A549 (cell line): ENCODE measurements at regions not wholly inside any gene's neighbourhood (a gene's known extent, or its start where the extent isn't known, plus 50 kb on each side); places are given as distances from the start of the nearest gene placed in this dataset.

Source experiments
- ATAC-seq, 2 experiments: fragments of 200-7000 bp in 1 of 2; fragments of >200 bp in 1 of 2; cut with Nextera tagmentation in 1 of 2; cut with Tn5 transposase in 1 of 2; 3 replicates each; pipeline versions ENCODE4 v1.8.0 to v1.9.1; 2018 to 2020; ENCODE audit warnings: mild to moderate bottlenecking in 1 of 2, moderate library complexity in 1 of 2
- CTCF ChIA-PET: fragments of 300-600 bp; sonication (Branson Sonifier 250); formaldehyde crosslinking; extraction: SDS; loops from one replicate; lab custom pipeline; 2021; ENCODE audit warnings: antibody characterized with exemption, inconsistent platforms; lab: Yijun Ruan, JAX
- POLR2A ChIA-PET: fragments of 350-600 bp; formaldehyde crosslinking; extraction: SDS; loops from one replicate; lab custom pipeline; 2021; ENCODE audit warnings: antibody characterized with exemption, inconsistent platforms; lab: Yijun Ruan, JAX
- DNase-seq, 2 experiments: peaks; one replicate each; pipeline versions ENCODE4 v3.0.0 to v3.0.0-alpha.2; 2011 to 2016; ENCODE audit warnings: low read depth in 1 of 2, low spot score in 1 of 2
- FAIRE-seq: peaks from 2 replicates; lab custom pipeline; 2011; peaks lifted over from hg19 to GRCh38; lab: Jason Lieb, UNC
- H3K27ac ChIP-seq, 2 experiments: fragments of >200 bp; sonication (Bioruptor Twin); formaldehyde crosslinking; 3 replicates each; pipeline ENCODE4 v1.5.1; 2016 to 2017
- H3K4me1 ChIP-seq: fragments of >200 bp; sonication (Bioruptor Twin); formaldehyde crosslinking; 3 replicates; pipeline ENCODE4 v1.6.1; 2016
- H3K4me2 ChIP-seq: fragments of >200 bp; sonication (Bioruptor Twin); formaldehyde crosslinking; 3 replicates; pipeline ENCODE4 v1.6.1; 2016
- H3K4me3 ChIP-seq: fragments of >200 bp; sonication (Bioruptor Twin); formaldehyde crosslinking; 3 replicates; pipeline ENCODE4 v1.5.1; 2016
- H3K9me3 ChIP-seq: fragments of >200 bp; sonication (Bioruptor Twin); formaldehyde crosslinking; 3 replicates; pipeline ENCODE4 v1.6.1; 2016
- CBX2 ChIP-seq: fragments of 200-600 bp; sonication (generic); IDR thresholded peaks from 2 replicates; pipeline ENCODE4 v1.6.1; 2016; ENCODE audit warnings: low read depth, mild to moderate bottlenecking, borderline replicate concordance
- EHF ChIP-seq: fragments of 250-450 bp; sonication (Bioruptor Pico); IDR thresholded peaks from 2 replicates; pipeline ENCODE4 v1.5.0; 2020; ENCODE audit warnings: mild to moderate bottlenecking
- ESRRA ChIP-seq: fragments of 150-350 bp; IDR thresholded peaks from 2 replicates; pipeline ENCODE4 v1.6.1; 2014; ENCODE audit warnings: mild to moderate bottlenecking, low read length, borderline replicate concordance
- FOSB ChIP-seq: fragments of 250-450 bp; sonication (Bioruptor Pico); IDR thresholded peaks from 2 replicates; pipeline ENCODE4 v1.5.0; 2020; ENCODE audit warnings: mild to moderate bottlenecking, moderate library complexity
- FOSL2 ChIP-seq, 2 experiments: fragments of 450-650 bp in 1 of 2; fragments of >200 bp in 1 of 2; sonication (Bioruptor Twin) in 1 of 2; formaldehyde crosslinking; IDR thresholded peaks; 2 replicates each; pipeline versions ENCODE4 v1.5.0 to v1.6.1; 2016 to 2020; ENCODE audit warnings: mild to moderate bottlenecking in 1 of 2, moderate library complexity in 1 of 2
- FOXS1 ChIP-seq: fragments of 250-450 bp; sonication (Bioruptor Pico); IDR thresholded peaks from 2 replicates; pipeline ENCODE4 v1.5.0; 2020; ENCODE audit warnings: mild to moderate bottlenecking, moderate library complexity
- HES2 ChIP-seq: fragments of >200 bp; sonication (Bioruptor Twin); formaldehyde crosslinking; IDR thresholded peaks from 2 replicates; pipeline ENCODE4 v1.6.1; 2016
- HEYL ChIP-seq: fragments of 250-450 bp; sonication (Bioruptor Pico); IDR thresholded peaks from 2 replicates; pipeline ENCODE4 v1.8.0; 2021; ENCODE audit warnings: mild to moderate bottlenecking, moderate library complexity
- HOXA7 ChIP-seq: fragments of 250-450 bp; sonication (Bioruptor Pico); IDR thresholded peaks from 2 replicates; pipeline ENCODE4 v1.5.0; 2020; ENCODE audit warnings: mild to moderate bottlenecking, moderate library complexity
- HOXB5 ChIP-seq: fragments of 250-450 bp; sonication (Bioruptor Pico); IDR thresholded peaks from 2 replicates; pipeline ENCODE4 v1.5.0; 2020; ENCODE audit warnings: mild to moderate bottlenecking, moderate library complexity
- JUNB ChIP-seq: fragments of >200 bp; sonication (Bioruptor Twin); formaldehyde crosslinking; IDR thresholded peaks from 2 replicates; pipeline ENCODE4 v1.6.1; 2016
- KDM1A ChIP-seq: fragments of 200-600 bp; sonication (generic); IDR thresholded peaks from 2 replicates; pipeline ENCODE4 v1.6.1; 2016; ENCODE audit warnings: low read depth, mild to moderate bottlenecking
- KDM5A ChIP-seq: fragments of 200-600 bp; sonication (generic); IDR thresholded peaks from 2 replicates; pipeline ENCODE4 v1.6.1; 2016; ENCODE audit warnings: antibody characterized with exemption, mild to moderate bottlenecking
- MYC ChIP-seq: IDR thresholded peaks from 2 replicates; pipeline ENCODE4 v1.6.1; 2012; ENCODE audit warnings: mild to moderate bottlenecking, inconsistent platforms, low read length, improper control_type of control experiment, borderline replicate concordance
- POLR2AphosphoS2 ChIP-seq: conservative IDR thresholded peaks from 2 replicates; pipeline ENCODE4 v1.6.1; 2012; ENCODE audit warnings: low read length, improper control_type of control experiment, inconsistent platforms
- RCOR1 ChIP-seq: fragments of 150-350 bp; IDR thresholded peaks from 2 replicates; pipeline ENCODE4 v1.6.1; 2014; ENCODE audit warnings: antibody characterized with exemption, low read length, low read depth
- RNF2 ChIP-seq: fragments of 200-600 bp; sonication (generic); IDR thresholded peaks from 2 replicates; pipeline ENCODE4 v1.6.1; 2016; ENCODE audit warnings: low read depth, mild to moderate bottlenecking, antibody characterized with exemption, moderate library complexity, borderline replicate concordance
- TFCP2L1 ChIP-seq: fragments of 250-450 bp; sonication (Bioruptor Pico); IDR thresholded peaks from 2 replicates; pipeline ENCODE4 v1.5.0; 2021; ENCODE audit warnings: mild to moderate bottlenecking
- TP53 ChIP-seq: fragments of 250-450 bp; sonication (Bioruptor Pico); IDR thresholded peaks from 2 replicates; pipeline ENCODE4 v1.5.0; 2021; ENCODE audit warnings: mild to moderate bottlenecking, moderate library complexity
- ZC3H11A ChIP-seq: fragments of 450-650 bp; IDR thresholded peaks from 2 replicates; pipeline ENCODE4 v1.6.1; 2014; ENCODE audit warnings: antibody characterized with exemption, mild to moderate bottlenecking
- ZNF302 ChIP-seq: fragments of 250-450 bp; sonication (Bioruptor Pico); IDR thresholded peaks from 2 replicates; pipeline ENCODE4 v1.9.0; 2021; ENCODE audit warnings: inconsistent platforms, mild to moderate bottlenecking, moderate library complexity
- ZSCAN20 ChIP-seq: fragments of 250-450 bp; sonication (Bioruptor Pico); IDR thresholded peaks from 2 replicates; pipeline ENCODE4 v1.8.0; 2022; ENCODE audit warnings: mild to moderate bottlenecking, moderate library complexity
- WGBS: methylation state at CpG from one replicate; pipeline ENCODE4 v1.1.6; 2017; ENCODE audit errors: missing lambda C conversion rate; 5-methylcytosine and 5-hydroxymethylcytosine counted together
- TF ChIP-seq, protein P1 (sequence below): fragments of 200-600 bp; sonication (generic); IDR thresholded peaks from 2 replicates; pipeline ENCODE4 v1.6.1; 2016; ENCODE audit warnings: antibody characterized with exemption, mild to moderate bottlenecking, moderate library complexity
- TF ChIP-seq, protein P2 (sequence below): IDR thresholded peaks from 2 replicates; pipeline ENCODE4 v1.6.1; 2012
- TF ChIP-seq, protein P3 (sequence below): fragments of 150-350 bp; IDR thresholded peaks from 2 replicates; pipeline ENCODE4 v1.6.1; 2014; ENCODE audit warnings: low read depth, mild to moderate bottlenecking, low read length

- FAIRE-seq: no peak
- CTCF ChIA-PET: interaction anchor here (1.5 kb wide), 1 partner anchor 51 kb away, joined by 3 read pairs; no protein-coding TSS in a partner anchor
- Histone ChIP-seq H3K4me3 (no peak overlapping the region), H3K4me1 (no peaks in the 10 kb centered on the region), H3K9me3 (0 out of 3 replicates have a peak, but pooled peaks cover 2% of the 10 kb centered on the region), H3K27ac (no peak overlapping the region), H3K4me2 (no peak overlapping the region)
- POLR2A ChIA-PET: no interaction called here
- TF ChIP-seq KDM1A: no peak
- no peak for TF ChIP-seq FOXS1 (CRISPR knock-in tag)
- 19% methylated on average over 3 of the region's 3 CpGs for WGBS
- no peak for DNase-seq
- ATAC-seq: no peak
Measured at GRCh38 chr9:90175257-90175656, 467.4 kb downstream of the DIRAS2 start.

- Histone ChIP-seq H3K4me1 (no peaks in the 10 kb centered on the region), H3K4me2 (no peak overlapping the region), H3K4me3 (no peak overlapping the region), H3K9me3 (0 out of 3 replicates have a peak, but pooled peaks cover 2% of the 10 kb centered on the region), H3K27ac (no peak overlapping the region)
- ATAC-seq (no peak), DNase-seq (no peak), FAIRE-seq (no peak)
- CTCF ChIA-PET: interaction anchor here (1.5 kb wide), 1 partner anchor 51 kb away, joined by 3 read pairs; no protein-coding TSS in a partner anchor
- TF ChIP-seq TP53 (CRISPR knock-in tag) (no peak), HES2 (no peak), TFCP2L1 (CRISPR knock-in tag) (no peak), MYC (no peak), HOXB5 (CRISPR knock-in tag) (no peak), FOSB (CRISPR knock-in tag) (no peak), KDM5A (no peak), RNF2 (no peak), RCOR1 (no peak), JUNB (no peak), EHF (CRISPR knock-in tag) (no peak), FOSL2 (IDR thresholded peaks at IDR 0.05) (no peak), FOSL2 (CRISPR knock-in tag; IDR thresholded peaks at IDR 0.05) (no peak), POLR2AphosphoS2 (no peak), ZSCAN20 (CRISPR knock-in tag) (no peak), ZNF302 (CRISPR knock-in tag) (no peak), ESRRA (no peak)
- TF ChIP-seq, protein P1, sequence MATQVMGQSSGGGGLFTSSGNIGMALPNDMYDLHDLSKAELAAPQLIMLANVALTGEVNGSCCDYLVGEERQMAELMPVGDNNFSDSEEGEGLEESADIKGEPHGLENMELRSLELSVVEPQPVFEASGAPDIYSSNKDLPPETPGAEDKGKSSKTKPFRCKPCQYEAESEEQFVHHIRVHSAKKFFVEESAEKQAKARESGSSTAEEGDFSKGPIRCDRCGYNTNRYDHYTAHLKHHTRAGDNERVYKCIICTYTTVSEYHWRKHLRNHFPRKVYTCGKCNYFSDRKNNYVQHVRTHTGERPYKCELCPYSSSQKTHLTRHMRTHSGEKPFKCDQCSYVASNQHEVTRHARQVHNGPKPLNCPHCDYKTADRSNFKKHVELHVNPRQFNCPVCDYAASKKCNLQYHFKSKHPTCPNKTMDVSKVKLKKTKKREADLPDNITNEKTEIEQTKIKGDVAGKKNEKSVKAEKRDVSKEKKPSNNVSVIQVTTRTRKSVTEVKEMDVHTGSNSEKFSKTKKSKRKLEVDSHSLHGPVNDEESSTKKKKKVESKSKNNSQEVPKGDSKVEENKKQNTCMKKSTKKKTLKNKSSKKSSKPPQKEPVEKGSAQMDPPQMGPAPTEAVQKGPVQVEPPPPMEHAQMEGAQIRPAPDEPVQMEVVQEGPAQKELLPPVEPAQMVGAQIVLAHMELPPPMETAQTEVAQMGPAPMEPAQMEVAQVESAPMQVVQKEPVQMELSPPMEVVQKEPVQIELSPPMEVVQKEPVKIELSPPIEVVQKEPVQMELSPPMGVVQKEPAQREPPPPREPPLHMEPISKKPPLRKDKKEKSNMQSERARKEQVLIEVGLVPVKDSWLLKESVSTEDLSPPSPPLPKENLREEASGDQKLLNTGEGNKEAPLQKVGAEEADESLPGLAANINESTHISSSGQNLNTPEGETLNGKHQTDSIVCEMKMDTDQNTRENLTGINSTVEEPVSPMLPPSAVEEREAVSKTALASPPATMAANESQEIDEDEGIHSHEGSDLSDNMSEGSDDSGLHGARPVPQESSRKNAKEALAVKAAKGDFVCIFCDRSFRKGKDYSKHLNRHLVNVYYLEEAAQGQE: no peak
- TF ChIP-seq, protein P2, sequence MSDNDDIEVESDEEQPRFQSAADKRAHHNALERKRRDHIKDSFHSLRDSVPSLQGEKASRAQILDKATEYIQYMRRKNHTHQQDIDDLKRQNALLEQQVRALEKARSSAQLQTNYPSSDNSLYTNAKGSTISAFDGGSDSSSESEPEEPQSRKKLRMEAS: no peak
- WGBS: 37% methylated on average over 4 of the region's 4 CpGs
- POLR2A ChIA-PET: no interaction called here
Measured at GRCh38 chr9:90175865-90176264, 466.8 kb downstream of the DIRAS2 start.

GRCh38 chr9:90176901-90177300 lies 465.7 kb downstream of the DIRAS2 start:
- POLR2A ChIA-PET: no interaction called here
- DNase-seq: no peak
- Histone ChIP-seq H3K9me3 (no peaks in the 10 kb centered on the region), H3K4me3 (no peak overlapping the region), H3K4me1 (no peaks in the 10 kb centered on the region), H3K27ac (no peak overlapping the region), H3K4me2 (no peak overlapping the region)
- FAIRE-seq: no peak
- WGBS: 3% methylated on average over 2 of the region's 2 CpGs
- CTCF ChIA-PET: interaction anchor here (0.6 kb wide), 1 partner anchor 490 kb away, joined by 3 read pairs; no protein-coding TSS in a partner anchor
- no peak for ATAC-seq
- TF ChIP-seq, protein P3, sequence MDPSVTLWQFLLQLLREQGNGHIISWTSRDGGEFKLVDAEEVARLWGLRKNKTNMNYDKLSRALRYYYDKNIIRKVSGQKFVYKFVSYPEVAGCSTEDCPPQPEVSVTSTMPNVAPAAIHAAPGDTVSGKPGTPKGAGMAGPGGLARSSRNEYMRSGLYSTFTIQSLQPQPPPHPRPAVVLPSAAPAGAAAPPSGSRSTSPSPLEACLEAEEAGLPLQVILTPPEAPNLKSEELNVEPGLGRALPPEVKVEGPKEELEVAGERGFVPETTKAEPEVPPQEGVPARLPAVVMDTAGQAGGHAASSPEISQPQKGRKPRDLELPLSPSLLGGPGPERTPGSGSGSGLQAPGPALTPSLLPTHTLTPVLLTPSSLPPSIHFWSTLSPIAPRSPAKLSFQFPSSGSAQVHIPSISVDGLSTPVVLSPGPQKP: no peak
- TF ChIP-seq RCOR1: no peak
- TF ChIP-seq CBX2: no peak
- TF ChIP-seq ZSCAN20 (CRISPR knock-in tag): no peak
- no peak for TF ChIP-seq HEYL (CRISPR knock-in tag)
- no peak for TF ChIP-seq FOXS1 (CRISPR knock-in tag)
- no peak for TF ChIP-seq ESRRA
- TF ChIP-seq HOXA7: no peak
- TF ChIP-seq TP53 (CRISPR knock-in tag): no peak
- TF ChIP-seq KDM5A: no peak
- no peak for TF ChIP-seq ZC3H11A
- TF ChIP-seq, protein P1: no peak
- TF ChIP-seq FOSL2 (IDR thresholded peaks at IDR 0.05): no peak
- no peak for TF ChIP-seq FOSL2 (CRISPR knock-in tag; IDR thresholded peaks at IDR 0.05)
